ENCODE measurements at regions not wholly inside any gene's neighbourhood (a gene's known extent, or its start where the extent isn't known, plus 50 kb on each side); places are given as distances from the start of the nearest gene placed in this dataset.

DNA sequence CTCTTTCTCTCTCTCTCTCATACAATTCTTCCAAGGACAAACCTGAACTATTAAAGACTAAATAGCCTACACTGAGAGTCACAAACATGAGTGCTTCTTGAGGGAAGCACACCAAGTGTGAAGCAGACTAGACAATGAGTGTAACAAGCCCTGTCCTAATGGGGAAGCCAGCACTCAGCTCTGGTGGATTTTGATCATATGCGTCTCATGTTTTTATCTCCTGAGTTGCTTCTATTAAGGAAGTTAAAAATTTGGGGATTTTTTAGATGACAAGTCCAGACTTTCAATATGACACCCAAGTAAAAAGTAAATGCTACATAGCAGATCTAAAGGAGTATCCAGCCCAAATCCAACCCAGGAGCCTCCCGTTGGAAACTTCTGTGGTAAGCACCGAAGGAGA is 437.8 kb downstream of the RFC3 start:
- intact Hi-C loops (cut with micrococcal nuclease; ENCODE audit: unreplicated experiment) = no loop called here
- BruUV-seq (replicated peaks) = no TSS peak
- DNase-seq = no peak

DNA sequence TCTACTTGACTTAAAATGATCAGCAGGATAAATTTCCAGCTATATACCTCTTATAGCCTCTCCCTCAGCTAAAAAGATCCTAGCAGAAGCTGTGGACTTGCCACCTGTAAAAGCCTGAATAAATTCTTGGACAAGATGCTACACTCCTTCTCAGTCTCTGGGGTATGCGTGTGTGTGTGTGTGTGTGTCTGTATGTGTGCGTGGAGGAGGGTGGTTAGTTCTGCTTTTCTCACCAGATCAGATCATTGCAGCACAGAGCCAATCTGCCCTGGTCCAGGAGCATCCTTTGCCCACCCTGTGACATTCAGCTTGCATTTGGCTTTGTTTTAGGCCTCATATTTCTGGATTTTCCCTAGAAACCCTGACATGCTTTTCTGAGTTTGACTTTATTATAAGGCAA is 438.3 kb downstream of the RFC3 start:
- Histone ChIP-seq H3K36me3 (ENCODE audit: low read depth) (no peaks in the 10 kb centered on the region), H4K20me1 (ENCODE audit: insufficient read depth) (no peaks in the 10 kb centered on the region), H3K9me3 (ENCODE audit: insufficient read depth, low read depth) (0 out of 2 replicates have a peak, but pooled peaks cover 4% of the 10 kb centered on the region), H3K4me2 (no peak overlapping the region), H3K4me1 (replicated peaks; ENCODE audit: insufficient read depth) (no peaks in the 10 kb centered on the region), H3K9me2 (ENCODE audit: insufficient read depth) (no peaks in the 10 kb centered on the region), H2AFZ (no peak overlapping the region), H3K27ac (no peak overlapping the region), H3K79me2 (ENCODE audit: low read depth) (no peaks in the 10 kb centered on the region), H3K27me3 (ENCODE audit: insufficient read depth, low read depth) (no peaks in the 10 kb centered on the region), H3F3A (ENCODE audit: insufficient read depth, low read depth) (no peaks in the 10 kb centered on the region), H3K4me3 (no peak overlapping the region)
- BruUV-seq (replicated peaks) = no TSS peak
- CTCF ChIA-PET = no interaction called here
- TF ChIP-seq, protein P1, sequence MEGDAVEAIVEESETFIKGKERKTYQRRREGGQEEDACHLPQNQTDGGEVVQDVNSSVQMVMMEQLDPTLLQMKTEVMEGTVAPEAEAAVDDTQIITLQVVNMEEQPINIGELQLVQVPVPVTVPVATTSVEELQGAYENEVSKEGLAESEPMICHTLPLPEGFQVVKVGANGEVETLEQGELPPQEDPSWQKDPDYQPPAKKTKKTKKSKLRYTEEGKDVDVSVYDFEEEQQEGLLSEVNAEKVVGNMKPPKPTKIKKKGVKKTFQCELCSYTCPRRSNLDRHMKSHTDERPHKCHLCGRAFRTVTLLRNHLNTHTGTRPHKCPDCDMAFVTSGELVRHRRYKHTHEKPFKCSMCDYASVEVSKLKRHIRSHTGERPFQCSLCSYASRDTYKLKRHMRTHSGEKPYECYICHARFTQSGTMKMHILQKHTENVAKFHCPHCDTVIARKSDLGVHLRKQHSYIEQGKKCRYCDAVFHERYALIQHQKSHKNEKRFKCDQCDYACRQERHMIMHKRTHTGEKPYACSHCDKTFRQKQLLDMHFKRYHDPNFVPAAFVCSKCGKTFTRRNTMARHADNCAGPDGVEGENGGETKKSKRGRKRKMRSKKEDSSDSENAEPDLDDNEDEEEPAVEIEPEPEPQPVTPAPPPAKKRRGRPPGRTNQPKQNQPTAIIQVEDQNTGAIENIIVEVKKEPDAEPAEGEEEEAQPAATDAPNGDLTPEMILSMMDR (conservative IDR thresholded peaks at IDR 0.05) = no peak
- no peak for TF ChIP-seq EZH2 (IDR thresholded peaks at IDR 0.05; ENCODE audit: low read depth)
- no peak for DNase-seq
- intact Hi-C loops (cut with micrococcal nuclease; ENCODE audit: unreplicated experiment) = no loop called here
- POLR2A ChIA-PET (ENCODE audit: unreplicated experiment) = no interaction called here

More for the DNA sequence above, 437.8 kb downstream of the RFC3 start:
- Histone ChIP-seq H3K27me3 (ENCODE audit: insufficient read depth, low read depth) (no peaks in the 10 kb centered on the region), H2AFZ (no peak overlapping the region), H3K36me3 (ENCODE audit: low read depth) (no peaks in the 10 kb centered on the region), H3K27ac (no peak overlapping the region), H3K4me2 (no peak overlapping the region), H3K9me2 (ENCODE audit: insufficient read depth) (no peaks in the 10 kb centered on the region), H4K20me1 (ENCODE audit: insufficient read depth) (no peaks in the 10 kb centered on the region), H3K9me3 (ENCODE audit: insufficient read depth, low read depth) (0 out of 2 replicates have a peak, but pooled peaks cover 4% of the 10 kb centered on the region), H3F3A (ENCODE audit: insufficient read depth, low read depth) (no peaks in the 10 kb centered on the region), H3K4me1 (replicated peaks; ENCODE audit: insufficient read depth) (no peaks in the 10 kb centered on the region), H3K4me3 (no peak overlapping the region), H3K79me2 (ENCODE audit: low read depth) (no peaks in the 10 kb centered on the region)
- POLR2A ChIA-PET (ENCODE audit: unreplicated experiment) = no interaction called here
- CTCF ChIA-PET = no interaction called here
- TF ChIP-seq EZH2 (IDR thresholded peaks at IDR 0.05; ENCODE audit: low read depth) = no peak
- TF ChIP-seq, protein P1 (conservative IDR thresholded peaks at IDR 0.05) = no peak

DNA sequence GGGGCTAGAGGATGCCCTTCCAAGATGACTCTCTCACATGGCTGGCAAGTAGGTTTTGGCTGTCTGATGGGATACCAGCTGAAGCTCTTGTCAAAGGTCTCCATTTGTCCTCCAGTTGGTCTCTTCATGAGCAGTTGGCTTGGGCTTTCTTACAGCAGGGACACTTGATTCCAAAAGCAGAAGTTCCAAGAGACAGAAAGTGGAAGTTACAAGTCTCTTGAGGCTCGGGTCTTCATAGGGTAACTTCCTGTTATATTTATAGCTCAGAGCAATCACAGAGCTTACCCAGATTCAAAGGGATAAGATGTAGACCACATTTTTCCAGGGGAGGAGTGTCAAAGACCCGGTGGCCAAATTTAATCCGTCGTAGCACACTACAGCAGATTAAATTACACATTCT is 440.0 kb downstream of the RFC3 start:
- Histone ChIP-seq H4K20me1 (ENCODE audit: insufficient read depth) (no peaks in the 10 kb centered on the region), H3K4me3 (no peak overlapping the region), H3K9me3 (ENCODE audit: insufficient read depth, low read depth) (peaks cover 8% of the 10 kb centered on the region; the same call in 1 of the 2 replicates), H3K4me2 (no peak overlapping the region), H3F3A (ENCODE audit: insufficient read depth, low read depth) (no peaks in the 10 kb centered on the region), H3K27me3 (ENCODE audit: insufficient read depth, low read depth) (no peaks in the 10 kb centered on the region), H3K36me3 (ENCODE audit: low read depth) (no peaks in the 10 kb centered on the region), H3K79me2 (ENCODE audit: low read depth) (no peaks in the 10 kb centered on the region), H2AFZ (no peak overlapping the region), H3K27ac (no peak overlapping the region), H3K9me2 (ENCODE audit: insufficient read depth) (no peaks in the 10 kb centered on the region), H3K4me1 (replicated peaks; ENCODE audit: insufficient read depth) (no peaks in the 10 kb centered on the region)
- intact Hi-C loops (cut with micrococcal nuclease; ENCODE audit: unreplicated experiment) = no loop called here
- ChIA-PET CTCF (no interaction called here), POLR2A (ENCODE audit: unreplicated experiment) (no interaction called here)
- TF ChIP-seq, protein P1 (conservative IDR thresholded peaks at IDR 0.05) = no peak
- no peak for TF ChIP-seq EZH2 (IDR thresholded peaks at IDR 0.05; ENCODE audit: low read depth)
- BruUV-seq (replicated peaks) = no TSS peak
- DNase-seq = no peak
